Lower leg skin (tissue), 3 donors: ENCODE measurements at regions not wholly inside any gene's neighbourhood (a gene's known extent, or its start where the extent isn't known, plus 50 kb on each side); places are given as distances from the start of the nearest gene placed in this dataset.

Source experiments
- POLR2A ChIP-seq, 2 donors: fragments of 450-650 bp; IDR thresholded peaks; one replicate each; pipeline ENCODE4 v1.6.1; 2016 to 2017; ENCODE audit warnings: antibody characterized with exemption in 2 of 2, mild to moderate bottlenecking in 1 of 2, moderate library complexity in 1 of 2
- TF ChIP-seq, protein P1 (sequence below), 3 donors: fragments of 450-650 bp; IDR thresholded peaks; one replicate each; pipeline ENCODE4 v1.5.1; 2016; ENCODE audit warnings: antibody characterized with exemption in 3 of 3, mild to moderate bottlenecking in 3 of 3, moderate library complexity in 2 of 3

DNA sequence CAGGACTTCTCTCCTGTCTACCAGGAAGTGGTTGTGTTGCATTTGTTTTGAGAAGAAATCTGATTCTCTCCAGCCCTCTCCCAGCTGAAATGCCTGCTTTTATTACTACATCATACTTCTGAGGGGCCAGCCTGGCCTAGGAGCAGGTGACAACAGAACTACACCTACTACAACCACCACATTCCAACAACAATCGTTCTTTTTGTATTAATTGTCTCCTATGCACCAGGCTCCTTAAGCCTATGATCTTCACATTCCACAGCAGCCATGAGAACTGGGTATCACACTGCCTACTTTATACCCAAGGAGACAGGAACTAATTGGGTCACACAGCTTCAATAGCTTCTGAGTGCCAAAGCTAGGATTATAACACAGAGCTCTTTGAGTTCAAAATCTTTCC, 167.7 kb downstream of the TDRD15 start:
- TF ChIP-seq, protein P1, sequence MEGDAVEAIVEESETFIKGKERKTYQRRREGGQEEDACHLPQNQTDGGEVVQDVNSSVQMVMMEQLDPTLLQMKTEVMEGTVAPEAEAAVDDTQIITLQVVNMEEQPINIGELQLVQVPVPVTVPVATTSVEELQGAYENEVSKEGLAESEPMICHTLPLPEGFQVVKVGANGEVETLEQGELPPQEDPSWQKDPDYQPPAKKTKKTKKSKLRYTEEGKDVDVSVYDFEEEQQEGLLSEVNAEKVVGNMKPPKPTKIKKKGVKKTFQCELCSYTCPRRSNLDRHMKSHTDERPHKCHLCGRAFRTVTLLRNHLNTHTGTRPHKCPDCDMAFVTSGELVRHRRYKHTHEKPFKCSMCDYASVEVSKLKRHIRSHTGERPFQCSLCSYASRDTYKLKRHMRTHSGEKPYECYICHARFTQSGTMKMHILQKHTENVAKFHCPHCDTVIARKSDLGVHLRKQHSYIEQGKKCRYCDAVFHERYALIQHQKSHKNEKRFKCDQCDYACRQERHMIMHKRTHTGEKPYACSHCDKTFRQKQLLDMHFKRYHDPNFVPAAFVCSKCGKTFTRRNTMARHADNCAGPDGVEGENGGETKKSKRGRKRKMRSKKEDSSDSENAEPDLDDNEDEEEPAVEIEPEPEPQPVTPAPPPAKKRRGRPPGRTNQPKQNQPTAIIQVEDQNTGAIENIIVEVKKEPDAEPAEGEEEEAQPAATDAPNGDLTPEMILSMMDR (IDR thresholded peaks at IDR 0.05), result no peak
- no peak for TF ChIP-seq POLR2A (IDR thresholded peaks at IDR 0.05)
